ENCODE measurements at regions not wholly inside any gene's neighbourhood (a gene's known extent, or its start where the extent isn't known, plus 50 kb on each side); places are given as distances from the start of the nearest gene placed in this dataset.

- DNase-seq (ENCODE audit: low read depth, low spot score): no peak
Observed at GRCh38 chr2:146537477-146537876, 1307.4 kb upstream of the ACVR2A start.

GRCh38 chr2:146532509-146533147 is 1312.2 kb upstream of the ACVR2A start:
- DNase-seq (ENCODE audit: low read depth, low spot score): no peak

- DNase-seq (ENCODE audit: low read depth, low spot score): no peak
Observed at GRCh38 chr2:146532009-146532408, 1312.8 kb upstream of the ACVR2A start.

GRCh38 chr2:146530886-146531285 is 1313.9 kb upstream of the ACVR2A start:
- no peak for DNase-seq (ENCODE audit: low read depth, low spot score)

- DNase-seq (ENCODE audit: low read depth, low spot score): no peak
Observed at GRCh38 chr2:146527166-146527565, 1317.7 kb upstream of the ACVR2A start.

GRCh38 chr2:146523196-146523595 is 1321.6 kb upstream of the ACVR2A start:
- no peak for DNase-seq (ENCODE audit: low read depth, low spot score)

GRCh38 chr2:146506851-146507250 is 1338.0 kb upstream of the ACVR2A start:
- no peak for DNase-seq (ENCODE audit: low read depth, low spot score)

GRCh38 chr2:146503366-146503765 is 1341.5 kb upstream of the ACVR2A start:
- no peak for DNase-seq (ENCODE audit: low read depth, low spot score)

- DNase-seq (ENCODE audit: low read depth, low spot score): no peak
Observed at GRCh38 chr2:146496248-146496647, 1348.6 kb upstream of the ACVR2A start.

- no peak for DNase-seq (ENCODE audit: low read depth, low spot score)
Observed at GRCh38 chr2:146489386-146489785, 1355.4 kb upstream of the ACVR2A start.

GRCh38 chr2:146481629-146482028 is 1363.2 kb upstream of the ACVR2A start:
- DNase-seq (ENCODE audit: low read depth, low spot score): no peak

GRCh38 chr2:146477383-146477782 is 1367.4 kb upstream of the ACVR2A start:
- DNase-seq (ENCODE audit: low read depth, low spot score): no peak

GRCh38 chr2:146468578-146468977 is 1376.3 kb upstream of the ACVR2A start:
- no peak for DNase-seq (ENCODE audit: low read depth, low spot score)

GRCh38 chr2:146467425-146467824 is 1377.4 kb upstream of the ACVR2A start:
- no peak for DNase-seq (ENCODE audit: low read depth, low spot score)

- no peak for DNase-seq (ENCODE audit: low read depth, low spot score)
Observed at GRCh38 chr2:146465460-146465859, 1379.4 kb upstream of the ACVR2A start.

GRCh38 chr2:146461068-146461467 is 1383.8 kb upstream of the ACVR2A start:
- DNase-seq (ENCODE audit: low read depth, low spot score): no peak

- no peak for DNase-seq (ENCODE audit: low read depth, low spot score)
Observed at GRCh38 chr2:146458585-146458984, 1386.2 kb upstream of the ACVR2A start.

- no peak for DNase-seq (ENCODE audit: low read depth, low spot score)
Observed at GRCh38 chr2:146457221-146457620, 1387.6 kb upstream of the ACVR2A start.

- DNase-seq (ENCODE audit: low read depth, low spot score): no peak
Observed at GRCh38 chr2:146455325-146455724, 1389.5 kb upstream of the ACVR2A start.

GRCh38 chr2:146451972-146452371 is 1392.9 kb upstream of the ACVR2A start:
- no peak for DNase-seq (ENCODE audit: low read depth, low spot score)

GRCh38 chr2:146450131-146450530 is 1394.7 kb upstream of the ACVR2A start:
- DNase-seq (ENCODE audit: low read depth, low spot score): no peak

GRCh38 chr2:146444987-146445386 is 1399.8 kb upstream of the ACVR2A start:
- no peak for DNase-seq (ENCODE audit: low read depth, low spot score)

GRCh38 chr2:146444085-146444484 is 1400.7 kb upstream of the ACVR2A start:
- no peak for DNase-seq (ENCODE audit: low read depth, low spot score)

GRCh38 chr2:146438246-146438645 is 1406.6 kb upstream of the ACVR2A start:
- no peak for DNase-seq (ENCODE audit: low read depth, low spot score)
